ENCODE measurements at regions not wholly inside any gene's neighbourhood (a gene's known extent, or its start where the extent isn't known, plus 50 kb on each side); places are given as distances from the start of the nearest gene placed in this dataset.

- Histone ChIP-seq H3K9me3 (ENCODE audit: low read length) (peaks cover 81% of the 10 kb centered on the region), H3K27me3 (ENCODE audit: control insufficient read depth in 1 of 2, insufficient read depth in 2 of 2, low read length in 2 of 2) (no peaks in the 10 kb centered on the region), H3K9ac (ENCODE audit: insufficient read depth, low read depth, low read length) (no peak overlapping the region), H4K20me1 (ENCODE audit: insufficient read depth, low read length) (no peaks in the 10 kb centered on the region), H3K27ac (ENCODE audit: extremely low read length, insufficient read depth, low read length) (no peak overlapping the region), H3K4me3 (replicated peaks in 1 of 3; ENCODE audit: insufficient read depth in 1 of 3, low read depth in 2 of 3, low read length in 3 of 3) (no peak overlapping the region), H3K36me3 (replicated peaks in 1 of 2; ENCODE audit: control insufficient read depth in 1 of 2, insufficient read depth in 2 of 2, low read length in 2 of 2) (no peaks in the 10 kb centered on the region), H3K4me2 (ENCODE audit: low read depth, low read length) (no peak overlapping the region), H3K4me1 (ENCODE audit: insufficient read depth, low read length) (no peaks in the 10 kb centered on the region), H3K79me2 (ENCODE audit: insufficient read depth, low read length) (no peaks in the 10 kb centered on the region), H2AFZ (ENCODE audit: low read length) (no peak overlapping the region)
- in situ Hi-C loops (cut with HindIII; ENCODE audit: extremely low pct_ligation_motif_present, low pct_unique_long_range_greater_than_20kb), result no loop called here
- FAIRE-seq (no peak), DNase-seq (ENCODE audit: low spot score) (no peak), ATAC-seq (no peak)
- 50% methylated on average over 1 of the region's 1 CpG for WGBS (ENCODE audit: low lambda C conversion rate)
- intact Hi-C loops (cut with micrococcal nuclease; ENCODE audit: unreplicated experiment), result no loop called here
- ChIA-PET CTCF (ENCODE audit: low intra/inter-chr PET ratio, low total read pairs) (no interaction called here), POLR2A (no interaction called here)
- BruUV-seq (replicated peaks), result no TSS peak
- TF ChIP-seq HMGA1 (CRISPR knock-in tag; conservative IDR thresholded peaks at IDR 0.05) (no peak), ARID5B (CRISPR knock-in tag; IDR thresholded peaks at IDR 0.05) (no peak), ZBTB33 (CRISPR knock-in tag; IDR thresholded peaks at IDR 0.05) (no peak), ZNF205 (CRISPR knock-in tag; IDR thresholded peaks at IDR 0.05) (no peak), TAF1 (CRISPR knock-in tag; IDR thresholded peaks at IDR 0.05) (no peak), IKZF1 (IDR thresholded peaks at IDR 0.05) (no peak), ZNF24 (IDR thresholded peaks at IDR 0.05) (no peak), ZNF414 (CRISPR knock-in tag; IDR thresholded peaks at IDR 0.05) (no peak), ZNF160 (CRISPR knock-in tag; IDR thresholded peaks at IDR 0.05) (no peak), DDIT3 (CRISPR knock-in tag; IDR thresholded peaks at IDR 0.05) (no peak), NFKB2 (CRISPR knock-in tag; IDR thresholded peaks at IDR 0.05; ENCODE audit: borderline replicate concordance) (no peak), NFYC (CRISPR knock-in tag; IDR thresholded peaks at IDR 0.05) (no peak), JDP2 (CRISPR knock-in tag; IDR thresholded peaks at IDR 0.05; ENCODE audit: borderline replicate concordance) (no peak), CERS6 (CRISPR knock-in tag; IDR thresholded peaks at IDR 0.05) (no peak), THAP8 (CRISPR knock-in tag; IDR thresholded peaks at IDR 0.05; ENCODE audit: borderline replicate concordance) (no peak), SMAD1 (CRISPR knock-in tag; IDR thresholded peaks at IDR 0.05; ENCODE audit: borderline replicate concordance, low read depth) (no peak), ZNF577 (CRISPR knock-in tag; IDR thresholded peaks at IDR 0.05; ENCODE audit: borderline replicate concordance, low read depth) (no peak), CBX5 (CRISPR knock-in tag; IDR thresholded peaks at IDR 0.05; ENCODE audit: borderline replicate concordance) (no peak)
Measured at GRCh38 chr5:153187503-153187902, 303.0 kb upstream of the GRIA1 start.
